ENCODE measurements at regions not wholly inside any gene's neighbourhood (a gene's known extent, or its start where the extent isn't known, plus 50 kb on each side); places are given as distances from the start of the nearest gene placed in this dataset.
"Not testable (repeated sequence)": the region's sequence is repeated elsewhere in the genome, so short reads cannot be mapped to it uniquely, and the experiment has no call there.

- H3K4me3 ChIP-seq (ENCODE audit: low read depth, low read length) = no peak overlapping the region
Observed at GRCh38 chr13:74747186-74747955, 613.2 kb upstream of the KLF12 start.

DNA sequence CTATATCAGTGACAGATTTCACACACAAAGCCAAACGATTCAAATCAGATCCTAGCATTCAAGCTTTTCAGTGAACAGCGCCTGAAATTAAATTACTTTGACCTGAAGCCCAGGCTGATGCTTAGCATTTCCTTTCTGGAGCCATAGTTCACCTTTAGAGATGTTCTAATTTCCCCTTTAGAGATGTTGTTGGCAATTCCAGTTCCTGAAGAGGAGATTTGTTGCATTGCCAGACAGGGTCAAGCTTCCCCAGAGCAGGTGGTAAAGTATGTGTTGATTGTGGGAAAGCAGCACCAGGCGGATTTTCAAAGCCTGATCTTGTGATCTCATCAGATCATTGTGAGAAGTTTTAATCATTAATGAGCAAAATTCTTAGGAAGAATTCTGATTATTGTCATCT, 609.8 kb upstream of the KLF12 start:
- H3K4me3 ChIP-seq (ENCODE audit: low read depth, low read length) = no peak overlapping the region

DNA sequence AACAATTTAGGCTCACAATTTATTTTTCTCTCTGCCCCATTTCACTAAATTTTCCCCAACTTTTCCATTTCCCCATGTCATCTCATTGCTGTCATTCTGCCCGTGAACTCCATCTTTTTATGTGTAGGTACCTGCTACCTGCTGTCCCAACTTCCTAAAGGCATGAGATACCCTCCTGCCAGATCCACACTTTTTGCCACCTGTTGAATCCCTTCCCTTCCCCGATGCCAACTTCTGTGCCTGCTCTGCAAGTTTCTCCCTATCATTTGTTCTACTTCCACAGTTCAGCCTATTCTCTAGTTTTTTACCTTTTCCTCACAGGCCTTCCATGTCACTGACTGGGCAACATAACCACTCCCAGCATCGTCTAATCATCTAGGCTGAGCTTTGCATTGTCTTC, 607.5 kb upstream of the KLF12 start:
- H3K4me3 ChIP-seq (ENCODE audit: low read depth, low read length) = no peak overlapping the region

DNA sequence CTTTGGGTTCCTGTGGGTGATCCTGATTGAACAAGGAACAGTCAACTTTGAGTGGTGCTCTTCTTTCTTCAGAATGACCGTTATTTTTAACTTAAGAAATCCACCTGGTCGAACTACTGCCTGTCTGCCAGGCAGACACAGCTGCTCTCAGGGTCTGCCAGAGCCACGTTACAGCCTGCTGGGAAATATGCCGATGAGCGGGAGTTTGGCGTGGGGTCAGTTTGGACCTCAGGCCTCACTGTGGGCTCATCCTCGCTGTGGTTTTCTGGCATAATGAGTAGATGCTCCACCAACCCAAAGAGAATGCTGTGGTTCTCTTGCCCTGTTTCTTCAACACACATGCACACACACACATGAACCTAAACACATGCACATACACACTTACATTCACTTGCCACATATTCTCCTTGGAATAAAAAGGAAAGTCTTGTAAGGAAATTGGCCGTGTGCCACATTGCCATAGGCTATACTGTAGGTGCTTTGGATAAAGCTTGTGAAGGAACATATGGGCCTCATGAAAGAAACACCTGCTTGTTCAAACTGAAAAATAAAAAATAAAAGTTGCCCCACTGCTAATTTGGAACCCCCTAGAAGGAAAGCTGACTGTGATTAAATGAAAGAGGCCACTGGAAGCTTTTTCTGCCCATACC, 598.7 kb upstream of the KLF12 start:
- no peak overlapping the region for H3K4me3 ChIP-seq (ENCODE audit: low read depth, low read length)

GRCh38 chr13:74731731-74732130, 597.5 kb upstream of the KLF12 start:
- no peak overlapping the region for H3K4me3 ChIP-seq (ENCODE audit: low read depth, low read length)

DNA sequence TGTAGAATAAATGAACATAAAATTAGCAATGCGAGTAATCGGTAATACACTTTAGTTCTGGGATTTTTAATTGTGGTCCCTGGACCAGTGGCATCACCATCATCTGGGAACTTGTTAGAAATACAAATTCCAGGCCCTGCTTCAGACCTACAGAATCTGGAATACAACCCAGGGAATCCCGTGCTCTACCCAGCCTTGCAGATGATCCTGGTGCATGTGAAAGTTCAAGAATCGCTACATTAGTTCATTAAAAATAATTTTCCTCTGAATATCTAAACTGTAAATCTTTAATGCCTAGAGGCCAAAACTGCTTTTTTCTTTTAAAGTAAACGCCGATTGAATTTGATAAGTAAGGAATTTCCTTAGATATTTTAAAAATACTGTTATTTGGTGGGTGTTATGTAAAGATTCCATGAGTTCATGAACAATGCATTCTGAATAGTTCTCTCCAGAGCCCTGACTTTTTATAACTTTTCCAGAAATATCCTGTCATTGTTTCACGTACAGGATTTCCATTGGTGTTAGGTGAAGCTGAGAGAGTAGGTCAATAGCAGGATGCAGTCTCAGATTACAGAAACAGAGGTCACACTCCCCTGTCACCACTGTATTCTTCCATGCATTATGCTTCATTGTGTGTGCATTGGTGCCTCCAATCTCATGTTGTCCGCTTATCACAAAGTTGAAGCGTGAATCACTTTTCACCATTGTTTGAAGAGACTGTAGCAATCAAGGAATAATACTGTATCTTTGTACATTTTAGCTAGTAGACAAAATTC, 596.5 kb upstream of the KLF12 start:
- no peak overlapping the region for H3K4me3 ChIP-seq (ENCODE audit: low read depth, low read length)

DNA sequence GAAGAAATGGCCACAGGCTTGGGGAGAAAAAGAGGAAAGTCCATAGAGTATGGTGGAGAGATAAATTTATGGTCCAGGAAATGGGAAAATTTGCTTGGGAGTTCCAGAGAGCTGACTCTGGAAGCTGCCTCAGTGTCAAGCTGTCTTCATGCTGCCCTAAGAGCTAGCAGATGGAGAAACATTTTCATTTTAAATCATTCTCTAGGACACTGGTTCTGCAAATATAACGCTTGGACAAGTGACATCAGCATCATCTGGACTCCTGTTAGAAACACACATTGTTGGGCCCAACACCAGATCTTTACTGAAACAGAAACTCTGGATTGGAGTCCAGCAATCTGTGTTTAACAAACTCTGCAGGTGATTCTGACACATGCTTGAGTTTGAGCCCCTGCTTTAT, 592.0 kb upstream of the KLF12 start:
- no peak overlapping the region for H3K4me3 ChIP-seq (ENCODE audit: low read depth, low read length)

DNA sequence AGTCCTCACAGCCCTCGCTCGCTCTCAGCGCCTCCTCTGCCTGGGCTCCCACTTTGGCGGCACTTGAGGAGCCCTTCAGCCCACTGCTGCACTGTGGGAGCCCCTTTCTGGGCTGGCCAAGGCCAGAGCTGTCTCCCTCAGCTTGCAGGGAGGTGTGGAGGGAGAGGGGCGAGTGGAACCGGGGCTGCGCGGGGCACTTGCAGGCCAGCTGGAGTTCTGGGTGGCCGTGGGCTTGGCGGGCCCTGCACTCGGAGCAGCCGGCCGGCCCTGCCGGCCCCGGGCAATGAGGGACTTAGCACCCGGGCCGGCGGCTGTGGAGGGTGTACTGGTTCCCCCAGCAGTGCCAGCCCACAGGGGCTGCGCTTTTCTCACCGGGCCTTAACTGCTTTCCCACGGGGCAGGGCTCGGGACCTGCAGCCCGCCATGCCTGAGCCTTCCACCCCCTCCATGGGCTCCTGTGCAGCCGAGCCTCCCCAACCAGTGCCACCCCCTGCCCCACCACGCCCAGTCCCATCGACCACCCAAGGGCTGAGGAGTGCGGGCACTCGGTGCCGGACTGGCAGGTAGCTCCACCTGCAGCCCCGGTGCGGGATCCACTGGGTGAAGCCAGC, 584.1 kb upstream of the KLF12 start:
- not testable (repeated sequence) for H3K4me3 ChIP-seq (ENCODE audit: low read depth, low read length)

- H3K4me3 ChIP-seq (ENCODE audit: low read depth, low read length) = no peak overlapping the region
Observed at GRCh38 chr13:74715718-74716117, 581.5 kb upstream of the KLF12 start.

- H3K4me3 ChIP-seq (ENCODE audit: low read depth, low read length) = no peak overlapping the region
Observed at GRCh38 chr13:74710006-74710405, 575.8 kb upstream of the KLF12 start.

- H3K4me3 ChIP-seq (ENCODE audit: low read depth, low read length) = no peak overlapping the region
Observed at GRCh38 chr13:74709226-74709625, 575.0 kb upstream of the KLF12 start.

- no peak overlapping the region for H3K4me3 ChIP-seq (ENCODE audit: low read depth, low read length)
Observed at GRCh38 chr13:74708629-74709028, 574.4 kb upstream of the KLF12 start.

- no peak overlapping the region for H3K4me3 ChIP-seq (ENCODE audit: low read depth, low read length)
Observed at GRCh38 chr13:74707291-74707690, 573.1 kb upstream of the KLF12 start.

- H3K4me3 ChIP-seq (ENCODE audit: low read depth, low read length) = no peak overlapping the region
Observed at GRCh38 chr13:74706801-74707200, 572.6 kb upstream of the KLF12 start.

GRCh38 chr13:74705438-74705837, 571.2 kb upstream of the KLF12 start:
- H3K4me3 ChIP-seq (ENCODE audit: low read depth, low read length) = no peak overlapping the region

DNA sequence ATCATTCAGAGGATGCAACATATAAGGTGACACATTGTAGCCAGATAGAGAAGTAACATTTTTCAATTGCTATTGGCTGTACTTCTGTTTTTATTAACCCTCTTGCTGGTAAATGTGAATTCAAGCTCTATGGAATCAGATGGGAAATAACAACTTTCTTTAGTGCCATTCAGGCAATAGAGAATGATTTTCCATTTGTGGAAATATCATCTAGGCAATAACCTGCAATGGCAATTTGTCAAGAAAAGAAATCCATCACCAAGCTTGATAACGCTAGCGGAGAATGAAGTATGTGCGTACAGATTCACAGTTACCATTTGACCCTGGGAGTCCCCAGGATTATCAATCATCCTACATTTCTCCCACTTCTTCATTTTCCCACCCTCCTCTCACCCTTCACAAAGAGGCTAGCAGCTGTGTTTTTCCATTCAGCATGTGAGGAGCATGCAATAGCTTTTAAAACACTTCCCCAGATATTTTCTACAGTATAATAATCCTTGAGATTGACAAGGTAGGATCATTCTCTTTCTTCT, 569.7 kb upstream of the KLF12 start:
- no peak overlapping the region for H3K4me3 ChIP-seq (ENCODE audit: low read depth, low read length)

GRCh38 chr13:74696148-74696922, 562.1 kb upstream of the KLF12 start:
- no peak overlapping the region for H3K4me3 ChIP-seq (ENCODE audit: low read depth, low read length)

DNA sequence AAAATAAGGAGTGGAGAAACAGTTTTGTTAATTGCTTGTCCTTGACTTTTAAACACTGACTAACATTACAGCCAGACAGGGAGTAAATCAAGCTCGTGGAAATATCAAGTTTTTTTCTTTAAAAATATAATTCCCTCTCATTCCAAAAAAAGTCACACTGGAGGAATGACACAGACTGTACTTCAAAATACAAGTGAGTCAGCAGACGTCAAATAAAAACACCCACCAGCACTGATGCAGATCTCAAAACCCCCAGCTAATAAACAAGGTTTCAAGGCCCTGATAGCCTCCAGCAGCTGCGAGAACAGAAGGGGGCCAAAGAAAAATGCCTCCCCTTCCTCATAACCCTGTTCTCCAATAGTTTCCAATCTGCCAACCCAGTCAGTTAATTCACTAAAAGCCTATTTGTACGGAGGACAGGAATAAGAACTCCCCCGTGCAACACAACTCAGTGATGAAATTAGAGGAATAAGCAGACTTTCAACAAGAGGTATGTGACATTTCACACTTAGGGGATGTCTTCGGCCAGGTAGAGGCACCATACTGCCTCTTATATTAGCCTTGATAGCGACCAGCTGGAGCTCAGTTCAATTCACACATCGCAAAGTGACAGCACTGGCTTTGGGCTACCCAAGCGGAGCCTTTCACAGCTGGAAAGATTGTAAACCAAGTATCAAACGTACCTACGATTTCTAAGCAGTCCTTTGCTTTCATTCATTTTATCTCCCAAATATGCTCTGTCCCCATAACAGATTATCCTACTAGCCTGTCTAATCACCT, 561.0 kb upstream of the KLF12 start:
- H3K4me3 ChIP-seq (ENCODE audit: low read depth, low read length) = no peak overlapping the region

DNA sequence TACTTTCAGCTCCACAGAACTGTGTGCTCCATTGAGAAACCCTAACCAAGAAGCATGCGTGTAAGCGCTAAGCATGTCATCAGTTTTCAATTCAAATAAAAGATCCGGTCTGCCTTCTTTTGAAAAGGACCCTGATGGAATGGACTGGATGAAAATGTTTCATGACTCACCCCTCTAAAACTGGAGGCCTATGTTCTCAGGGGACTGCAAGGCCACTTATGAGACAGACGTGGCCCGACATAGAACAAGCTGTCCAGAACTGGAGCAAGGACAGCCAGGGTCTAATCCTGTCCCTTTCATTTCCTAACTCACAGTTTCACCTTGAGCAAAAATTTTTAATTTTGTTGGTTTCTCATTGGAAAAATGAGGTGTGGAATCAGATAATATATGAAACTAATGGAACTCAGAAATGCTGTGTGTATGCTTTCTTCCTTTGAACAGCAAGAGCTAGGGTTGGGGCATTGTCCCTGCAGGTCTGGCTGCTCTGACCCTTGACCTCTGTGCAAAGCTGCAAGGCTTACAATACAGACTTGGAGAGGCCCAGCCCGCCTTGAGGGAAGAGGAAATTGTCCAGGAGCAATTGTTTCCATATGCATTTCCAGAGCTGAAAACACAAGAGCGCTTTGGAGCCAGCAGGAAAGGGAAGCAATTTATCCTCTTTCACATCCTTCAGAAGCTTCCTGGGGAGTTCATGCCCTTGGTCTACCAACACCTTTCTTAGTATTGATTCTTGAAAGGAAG, 553.4 kb upstream of the KLF12 start:
- H3K4me3 ChIP-seq (ENCODE audit: low read depth, low read length) = no peak overlapping the region
